ENCODE measurements at regions not wholly inside any gene's neighbourhood (a gene's known extent, or its start where the extent isn't known, plus 50 kb on each side); places are given as distances from the start of the nearest gene placed in this dataset.
"Not testable (repeated sequence)": the region's sequence is repeated elsewhere in the genome, so short reads cannot be mapped to it uniquely, and the experiment has no call there.

- no peak overlapping the region for H3K4me3 ChIP-seq (ENCODE audit: low read depth, low read length)
- no peak for TF ChIP-seq CTCF (IDR thresholded peaks at IDR 0.05; ENCODE audit: low read depth, low read length)
- no peak for TF ChIP-seq MAX (IDR thresholded peaks at IDR 0.05; ENCODE audit: low read depth, low read length)
- DNase-seq (ENCODE audit: low read depth): no peak
Observed at GRCh38 chr11:97548280-97548679, 1158.5 kb downstream of the JRKL start.

- DNase-seq (ENCODE audit: low read depth): peak; percentile 12
- TF ChIP-seq CTCF (IDR thresholded peaks at IDR 0.05; ENCODE audit: low read depth, low read length): no peak
- TF ChIP-seq MYC (IDR thresholded peaks at IDR 0.05; ENCODE audit: low read depth, low read length): no peak
- TF ChIP-seq MAX (IDR thresholded peaks at IDR 0.05; ENCODE audit: low read depth, low read length): no peak
- TF ChIP-seq POLR2A (IDR thresholded peaks at IDR 0.05; ENCODE audit: extremely low read depth, insufficient read length): no peak
- H3K4me3 ChIP-seq (ENCODE audit: low read depth, low read length): no peak overlapping the region
Observed at GRCh38 chr11:97557399-97557798, 1167.6 kb downstream of the JRKL start.

GRCh38 chr11:97567801-97568200 is 1178.0 kb downstream of the JRKL start:
- TF ChIP-seq MYC (IDR thresholded peaks at IDR 0.05; ENCODE audit: low read depth, low read length) (no peak), CTCF (IDR thresholded peaks at IDR 0.05; ENCODE audit: low read depth, low read length) (no peak), POLR2A (IDR thresholded peaks at IDR 0.05; ENCODE audit: extremely low read depth, insufficient read length) (no peak), MAX (IDR thresholded peaks at IDR 0.05; ENCODE audit: low read depth, low read length) (no peak)
- DNase-seq (ENCODE audit: low read depth): no peak
- no peak overlapping the region for H3K4me3 ChIP-seq (ENCODE audit: low read depth, low read length)

GRCh38 chr11:97570636-97571035 is 1180.8 kb downstream of the JRKL start:
- no peak for TF ChIP-seq MYC (IDR thresholded peaks at IDR 0.05; ENCODE audit: low read depth, low read length)
- TF ChIP-seq POLR2A (IDR thresholded peaks at IDR 0.05; ENCODE audit: extremely low read depth, insufficient read length): no peak
- TF ChIP-seq CTCF (IDR thresholded peaks at IDR 0.05; ENCODE audit: low read depth, low read length): no peak
- no peak overlapping the region for H3K4me3 ChIP-seq (ENCODE audit: low read depth, low read length)
- no peak for DNase-seq (ENCODE audit: low read depth)

GRCh38 chr11:97573771-97574170 is 1184.0 kb downstream of the JRKL start:
- not testable (repeated sequence) for H3K4me3 ChIP-seq (ENCODE audit: low read depth, low read length); DNase-seq (ENCODE audit: low read depth)

- H3K4me3 ChIP-seq (ENCODE audit: low read depth, low read length): no peak overlapping the region
- no peak for DNase-seq (ENCODE audit: low read depth)
- TF ChIP-seq MAX (IDR thresholded peaks at IDR 0.05; ENCODE audit: low read depth, low read length): no peak
- no peak for TF ChIP-seq CTCF (IDR thresholded peaks at IDR 0.05; ENCODE audit: low read depth, low read length)
- TF ChIP-seq POLR2A (IDR thresholded peaks at IDR 0.05; ENCODE audit: extremely low read depth, insufficient read length): no peak
- no peak for TF ChIP-seq MYC (IDR thresholded peaks at IDR 0.05; ENCODE audit: low read depth, low read length)
Observed at GRCh38 chr11:97574976-97575665, 1185.3 kb downstream of the JRKL start.

Data from NB4 (cell line).